Neural cell (in vitro differentiated cells): ENCODE measurements at regions not wholly inside any gene's neighbourhood (a gene's known extent, or its start where the extent isn't known, plus 50 kb on each side); places are given as distances from the start of the nearest gene placed in this dataset.

Experiments
- H2AFZ ChIP-seq: fragments of 200-600, 300-800 bp; sonication (generic), shearing (Covaris generic); 2 replicates; pipeline ENCODE4 v1.6.0; 2014; ENCODE audit warnings: low read depth, mild to moderate bottlenecking, antibody characterized with exemption, low read length, moderate library complexity
- H3F3A ChIP-seq: fragments of 200-600 bp; shearing (Covaris generic); 2 replicates; pipeline ENCODE4 v1.6.1; 2016; ENCODE audit warnings: mild to moderate bottlenecking, moderate library complexity, mixed read lengths, antibody characterized with exemption, low read length; ENCODE audit not compliant: insufficient read depth, poor library complexity, severe bottlenecking
- H3K27ac ChIP-seq: fragments of 200-600, 300-800 bp; sonication (generic), shearing (Covaris generic); 2 replicates; pipeline ENCODE4 v1.5.1; 2014; ENCODE audit warnings: mild to moderate bottlenecking, low read length, moderate library complexity
- H3K27me3 ChIP-seq: fragments of 300-800, 200-600 bp; sonication (generic), shearing (Covaris generic); 2 replicates; pipeline ENCODE4 v1.6.0; 2014; ENCODE audit warnings: mild to moderate bottlenecking, low read depth, low read length, moderate library complexity; ENCODE audit not compliant: insufficient read depth
- H3K36me3 ChIP-seq: fragments of 300-800, 200-600 bp; sonication (generic), shearing (Covaris generic); 2 replicates; pipeline ENCODE4 v1.5.1; 2014; ENCODE audit warnings: mild to moderate bottlenecking, antibody characterized with exemption, low read length, moderate library complexity; ENCODE audit not compliant: insufficient read depth
- H3K4me2 ChIP-seq: fragments of 300-800, 200-600 bp; sonication (generic), shearing (Covaris generic); 2 replicates; pipeline ENCODE4 v1.6.0; 2014; ENCODE audit warnings: mild to moderate bottlenecking, low read length
- H3K4me3 ChIP-seq: fragments of 300-800, 200-600 bp; sonication (generic), shearing (Covaris generic); 2 replicates; pipeline ENCODE4 v1.5.1; 2014; ENCODE audit warnings: mild to moderate bottlenecking, low read length, moderate library complexity
- H3K79me2 ChIP-seq: fragments of 200-600 bp; shearing (Covaris generic); replicated peaks from 2 replicates; pipeline ENCODE4 v1.6.0; 2014; ENCODE audit warnings: mild to moderate bottlenecking, low read length, moderate library complexity; ENCODE audit not compliant: insufficient read depth
- H3K9ac ChIP-seq: fragments of 300-800, 200-600 bp; sonication (generic), shearing (Covaris generic); 2 replicates; pipeline ENCODE4 v1.6.1; 2016; ENCODE audit warnings: mild to moderate bottlenecking, low read length, mixed read lengths
- H3K9me2 ChIP-seq: fragments of 200-600 bp; shearing (Covaris generic); 2 replicates; pipeline ENCODE4 v1.6.1; 2016; ENCODE audit warnings: mild to moderate bottlenecking, low read length, mixed read lengths; ENCODE audit not compliant: insufficient read depth
- H3K9me3 ChIP-seq: fragments of 200-600, 300-800 bp; sonication (generic), shearing (Covaris generic); 2 replicates; pipeline ENCODE4 v1.6.1; 2016; ENCODE audit warnings: mild to moderate bottlenecking, mixed run types, low read length, moderate library complexity, mixed read lengths
- H4K20me1 ChIP-seq: fragments of 200-600 bp; shearing (Covaris generic); 2 replicates; pipeline ENCODE4 v1.6.1; 2016; ENCODE audit warnings: mild to moderate bottlenecking, mixed run types; ENCODE audit not compliant: insufficient read depth
- CTCF ChIP-seq: fragments of 450-650 bp; IDR thresholded peaks from 2 replicates; pipeline ENCODE4 v1.5.1; 2014; ENCODE audit warnings: antibody characterized with exemption, mild to moderate bottlenecking, moderate library complexity; ENCODE audit not compliant: poor library complexity, severe bottlenecking
- EP300 ChIP-seq: fragments of 450-650 bp; conservative IDR thresholded peaks from 2 replicates; pipeline ENCODE4 v1.6.1; 2014; ENCODE audit warnings: antibody characterized with exemption, mild to moderate bottlenecking, moderate library complexity; ENCODE audit not compliant: poor library complexity, severe bottlenecking
- EZH2 ChIP-seq: fragments of 200-600, 300-800 bp; shearing (Covaris generic), sonication (generic); IDR thresholded peaks from 2 replicates; pipeline ENCODE4 v1.6.1; 2014; ENCODE audit warnings: antibody characterized with exemption, low read length, borderline replicate concordance, mild to moderate bottlenecking; ENCODE audit not compliant: insufficient read depth, poor library complexity, severe bottlenecking
- MXI1 ChIP-seq: fragments of 450-650 bp; conservative IDR thresholded peaks from 2 replicates; pipeline ENCODE4 v1.6.1; 2014; ENCODE audit warnings: antibody characterized with exemption, mild to moderate bottlenecking; ENCODE audit not compliant: poor library complexity, severe bottlenecking
- POLR2AphosphoS5 ChIP-seq: IDR thresholded peaks from 2 replicates; pipeline ENCODE4 v1.6.1; 2012
- RAD21 ChIP-seq: fragments of 450-650 bp; conservative IDR thresholded peaks from 2 replicates; pipeline ENCODE4 v1.6.1; 2014; ENCODE audit warnings: antibody characterized with exemption, mild to moderate bottlenecking, moderate library complexity
- REST ChIP-seq: IDR thresholded peaks from 2 replicates; pipeline ENCODE4 v1.6.1; 2012; ENCODE audit warnings: borderline replicate concordance
- SMC3 ChIP-seq: fragments of 450-650 bp; conservative IDR thresholded peaks from 2 replicates; pipeline ENCODE4 v1.6.1; 2014; ENCODE audit warnings: antibody characterized with exemption, mild to moderate bottlenecking, moderate library complexity; ENCODE audit not compliant: poor library complexity
- TAF1 ChIP-seq: IDR thresholded peaks from 2 replicates; pipeline ENCODE4 v1.6.1; 2012; ENCODE audit warnings: low read depth

GRCh38 chrX:138866643-138867042 is 155.1 kb upstream of the FGF13 start:
- no peaks in the 10 kb centered on the region for H4K20me1 ChIP-seq
- H3K27me3 ChIP-seq = no peaks in the 10 kb centered on the region
- no peaks in the 10 kb centered on the region for H3K36me3 ChIP-seq
- no peaks in the 10 kb centered on the region for H3F3A ChIP-seq
- H3K4me2 ChIP-seq = no peak overlapping the region
- H3K27ac ChIP-seq = no peak overlapping the region
- H2AFZ ChIP-seq = no peak overlapping the region
- H3K4me3 ChIP-seq = no peak overlapping the region
- TF ChIP-seq RAD21 (no peak), EZH2 (no peak), EP300 (no peak), CTCF (no peak), TAF1 (no peak), MXI1 (no peak), REST (no peak), POLR2AphosphoS5 (no peak), SMC3 (no peak)
- H3K9me2 ChIP-seq = no peaks in the 10 kb centered on the region
- no peak overlapping the region for H3K9ac ChIP-seq
- no peaks in the 10 kb centered on the region for H3K9me3 ChIP-seq
- no peaks in the 10 kb centered on the region for H3K79me2 ChIP-seq

GRCh38 chrX:138865093-138865649 is 153.7 kb upstream of the FGF13 start:
- TF ChIP-seq RAD21 (no peak), CTCF (no peak), SMC3 (no peak), POLR2AphosphoS5 (no peak), REST (no peak), EP300 (no peak), MXI1 (no peak), TAF1 (no peak), EZH2 (no peak)
- H3F3A ChIP-seq = no peaks in the 10 kb centered on the region
- H3K4me3 ChIP-seq = no peak overlapping the region
- H3K9ac ChIP-seq = no peak overlapping the region
- H3K27ac ChIP-seq = no peak overlapping the region
- H3K79me2 ChIP-seq = no peaks in the 10 kb centered on the region
- H4K20me1 ChIP-seq = no peaks in the 10 kb centered on the region
- no peaks in the 10 kb centered on the region for H3K36me3 ChIP-seq
- no peak overlapping the region for H2AFZ ChIP-seq
- no peaks in the 10 kb centered on the region for H3K9me2 ChIP-seq
- H3K27me3 ChIP-seq = no peaks in the 10 kb centered on the region
- H3K4me2 ChIP-seq = no peak overlapping the region
- no peaks in the 10 kb centered on the region for H3K9me3 ChIP-seq
